ENCODE measurements at regions not wholly inside any gene's neighbourhood (a gene's known extent, or its start where the extent isn't known, plus 50 kb on each side); places are given as distances from the start of the nearest gene placed in this dataset.

- no peak overlapping the region for H3K4me2 ChIP-seq
- DNase-seq (ENCODE audit: low spot score), result no peak
- TF ChIP-seq EZH2phosphoT487 (IDR thresholded peaks at IDR 0.05; ENCODE audit: unreplicated experiment) (no peak), REST (IDR thresholded peaks at IDR 0.05; ENCODE audit: unreplicated experiment) (no peak), EZH2 (IDR thresholded peaks at IDR 0.05; ENCODE audit: low read depth, unreplicated experiment) (no peak)
These were observed 389.4 kb upstream of the RBMS3 start for GRCh38 chr3:28891485-28891884.

DNA sequence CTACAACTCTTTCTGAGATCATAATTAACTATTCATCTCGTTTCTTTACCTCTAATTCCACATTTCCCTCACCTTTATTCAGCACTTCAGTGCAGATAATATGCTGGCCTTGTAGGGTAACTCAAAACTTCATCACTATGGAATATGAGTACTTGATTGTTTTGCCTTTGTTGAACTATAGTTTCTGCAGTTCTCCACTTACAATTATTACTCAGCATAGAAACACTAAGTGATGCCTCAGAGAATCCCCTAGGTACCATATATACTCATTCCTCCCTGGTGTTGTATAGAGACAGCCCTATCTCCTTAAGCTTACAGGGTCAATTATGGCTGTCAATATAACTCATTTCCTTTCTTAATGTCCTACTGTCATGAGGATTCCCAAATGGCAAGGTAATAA, 380.6 kb upstream of the RBMS3 start:
- Mint-ChIP-seq H3K36me3 (ENCODE audit: low read depth) (no peaks in the 10 kb centered on the region), H3K9me3 (peaks cover 11% of the 10 kb centered on the region; the same call in 2 of the 3 replicates), H3K4me1 (no peaks in the 10 kb centered on the region), H3K27ac (no peak overlapping the region), H3K27me3 (ENCODE audit: insufficient read depth, low read depth, poor library complexity) (no peaks in the 10 kb centered on the region), H3K4me3 (no peak overlapping the region)
- no peak for ATAC-seq
- Histone ChIP-seq H3K9me2 (ENCODE audit: insufficient read depth) (no peaks in the 10 kb centered on the region), H4K20me1 (replicated peaks; ENCODE audit: insufficient read depth) (no peaks in the 10 kb centered on the region), H3K36me3 (ENCODE audit: insufficient read depth) (no peaks in the 10 kb centered on the region), H3K79me2 (replicated peaks; ENCODE audit: insufficient read depth) (no peaks in the 10 kb centered on the region), H3K4me2 (no peak overlapping the region), H3K27me3 (ENCODE audit: insufficient read depth) (no peaks in the 10 kb centered on the region), H3K4me1 (ENCODE audit: insufficient read depth) (no peaks in the 10 kb centered on the region), H3K4me3 (no peak overlapping the region), H3F3A (replicated peaks; ENCODE audit: low read depth) (no peaks in the 10 kb centered on the region), H3K27ac (ENCODE audit: low read depth) (no peak overlapping the region), H2AFZ (no peak overlapping the region)
- no peak for DNase-seq (ENCODE audit: low spot score)
- no peak for TF ChIP-seq EZH2 (IDR thresholded peaks at IDR 0.05; ENCODE audit: low read depth, unreplicated experiment)
- TF ChIP-seq ZNF462 (CRISPR knock-in tag; IDR thresholded peaks at IDR 0.05), result no peak

More at GRCh38 chr3:28891485-28891884, 389.4 kb upstream of the RBMS3 start:
- no peak overlapping the region for H2AFZ ChIP-seq
- Mint-ChIP-seq H3K36me3 (ENCODE audit: low read depth) (no peaks in the 10 kb centered on the region), H3K27me3 (ENCODE audit: insufficient read depth, low read depth, poor library complexity) (no peaks in the 10 kb centered on the region), H3K4me1 (no peaks in the 10 kb centered on the region), H3K4me3 (no peak overlapping the region), H3K9me3 (no peaks in the 10 kb centered on the region; the same call in 2 of the 3 replicates), H3K27ac (no peak overlapping the region)
- H3K27ac ChIP-seq (ENCODE audit: low read depth), result no peak overlapping the region
- H3K27me3 ChIP-seq (ENCODE audit: insufficient read depth), result no peaks in the 10 kb centered on the region
- H3F3A ChIP-seq (replicated peaks; ENCODE audit: low read depth), result no peaks in the 10 kb centered on the region
- H3K79me2 ChIP-seq (replicated peaks; ENCODE audit: insufficient read depth), result no peaks in the 10 kb centered on the region
- no peaks in the 10 kb centered on the region for H3K9me2 ChIP-seq (ENCODE audit: insufficient read depth)
- no peaks in the 10 kb centered on the region for H3K4me1 ChIP-seq (ENCODE audit: insufficient read depth)
- no peaks in the 10 kb centered on the region for H4K20me1 ChIP-seq (replicated peaks; ENCODE audit: insufficient read depth)
- H3K36me3 ChIP-seq (ENCODE audit: insufficient read depth), result no peaks in the 10 kb centered on the region
- no peak for ATAC-seq
- H3K4me3 ChIP-seq, result no peak overlapping the region
